OCI-LY3 (cell line): ENCODE measurements at regions not wholly inside any gene's neighbourhood (a gene's known extent, or its start where the extent isn't known, plus 50 kb on each side); places are given as distances from the start of the nearest gene placed in this dataset.
A peak's percentile ranks its signal among the peaks of the same experiment; 100 is the strongest.

ENCODE experiments used
- H2AFZ ChIP-seq: fragments of 200-600, 300-600 bp; shearing (Covaris generic); 2 replicates; pipeline ENCODE4 v1.6.0; 2014; ENCODE audit warnings: antibody characterized with exemption, low read depth, low read length
- H3K27ac ChIP-seq: fragments of 200-600, 300-600 bp; sonication (generic); 2 replicates; pipeline ENCODE4 v1.5.1; 2014; ENCODE audit warnings: mild to moderate bottlenecking, low read length, moderate library complexity, mixed read lengths
- H3K27me3 ChIP-seq: fragments of 200-600, 300-600 bp; sonication (generic); 2 replicates; pipeline ENCODE4 v1.6.1; 2014; ENCODE audit warnings: low read depth, low read length, mixed read lengths
- H3K36me3 ChIP-seq: fragments of 200-600, 300-600 bp; sonication (generic); replicated peaks from 2 replicates; pipeline ENCODE3; 2014; ENCODE audit warnings: low read depth, low read length, mixed read lengths
- H3K4me1 ChIP-seq: fragments of 300-600, 200-600 bp; sonication (generic); 2 replicates; pipeline ENCODE4 v1.6.1; 2014; ENCODE audit warnings: low read length, mixed read lengths
- H3K4me2 ChIP-seq: fragments of 200-600, 300-600 bp; sonication (generic); 2 replicates; pipeline ENCODE4 v1.6.1; 2014; ENCODE audit warnings: low read length, mixed read lengths
- H3K4me3 ChIP-seq: fragments of 300-600, 200-600 bp; sonication (generic); 2 replicates; pipeline ENCODE4 v1.5.1; 2014; ENCODE audit warnings: antibody characterized with exemption, mild to moderate bottlenecking, low read length, moderate library complexity
- H3K79me2 ChIP-seq: fragments of 300-600, 200-600 bp; shearing (Covaris generic); 2 replicates; pipeline ENCODE4 v1.6.1; 2014; ENCODE audit warnings: mild to moderate bottlenecking, low read length, mixed read lengths
- H3K9ac ChIP-seq: fragments of 300-600, 200-600 bp; shearing (Covaris generic); 2 replicates; pipeline ENCODE4 v1.6.0; 2014; ENCODE audit warnings: mild to moderate bottlenecking, low read length, moderate library complexity
- H3K9me3 ChIP-seq: fragments of 200-600, 300-600 bp; shearing (Covaris generic); 2 replicates; pipeline ENCODE4 v1.6.1; 2014; ENCODE audit warnings: low read length, mixed read lengths; ENCODE audit not compliant: insufficient read depth
- H4K20me1 ChIP-seq: fragments of 200-600, 300-600 bp; sonication (generic); 2 replicates; pipeline ENCODE4 v1.6.1; 2016; ENCODE audit warnings: low read length, mixed read lengths; ENCODE audit not compliant: insufficient read depth
- EZH2phosphoT487 ChIP-seq: fragments of 200-600 bp; shearing (Covaris generic); IDR thresholded peaks from 2 replicates; pipeline ENCODE4 v1.6.1; 2018; ENCODE audit warnings: antibody characterized with exemption, mixed run types, low read depth
- TF ChIP-seq, protein P1 (sequence below): fragments of 200-600, 300-600 bp; sonication (generic); IDR thresholded peaks from 2 replicates; pipeline ENCODE4 v1.5.1; 2014; ENCODE audit warnings: antibody characterized with exemption, low read length, low read depth

DNA sequence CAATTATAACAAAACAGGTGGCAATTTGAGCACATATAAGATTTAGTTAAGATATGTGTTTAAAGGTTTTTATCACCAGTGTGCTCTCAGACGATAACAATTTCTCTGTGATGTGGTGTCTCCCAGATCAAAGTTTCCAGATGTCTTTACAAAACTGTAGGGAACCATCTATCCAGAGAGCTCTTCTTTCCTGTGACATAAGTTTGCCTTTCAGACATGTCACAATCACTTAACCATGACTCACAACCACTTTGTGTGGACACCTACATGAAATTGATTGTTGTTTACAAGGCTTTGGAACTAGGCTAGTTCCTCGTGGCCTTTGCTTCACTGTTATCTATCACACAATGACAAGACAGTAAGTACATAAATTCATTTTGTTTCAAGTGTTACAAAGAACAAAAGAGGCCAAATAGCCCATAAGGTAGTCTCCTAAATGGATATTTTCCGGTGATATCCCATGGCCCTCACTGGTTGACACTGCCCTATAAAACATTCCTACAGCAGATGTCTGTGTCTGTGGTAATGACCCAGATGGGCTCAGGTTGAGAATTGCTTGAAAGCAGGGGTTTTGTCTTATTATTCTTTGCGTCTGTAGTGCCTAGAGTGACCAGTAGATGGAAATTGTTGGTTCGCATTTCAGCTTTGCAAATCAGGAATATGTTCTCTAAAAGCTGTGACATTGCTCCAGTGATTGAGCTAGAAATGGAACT lies 297.8 kb upstream of the FAM241A start:
- Histone ChIP-seq H3K4me2 (no peak overlapping the region), H3K27ac (no peak overlapping the region), H4K20me1 (no peaks in the 10 kb centered on the region), H3K36me3 (no peaks in the 10 kb centered on the region), H3K79me2 (no peaks in the 10 kb centered on the region), H2AFZ (no peak overlapping the region), H3K27me3 (no peaks in the 10 kb centered on the region), H3K9me3 (no peaks in the 10 kb centered on the region), H3K4me1 (no peaks in the 10 kb centered on the region), H3K4me3 (no peak overlapping the region), H3K9ac (no peak overlapping the region)
- TF ChIP-seq, protein P1, sequence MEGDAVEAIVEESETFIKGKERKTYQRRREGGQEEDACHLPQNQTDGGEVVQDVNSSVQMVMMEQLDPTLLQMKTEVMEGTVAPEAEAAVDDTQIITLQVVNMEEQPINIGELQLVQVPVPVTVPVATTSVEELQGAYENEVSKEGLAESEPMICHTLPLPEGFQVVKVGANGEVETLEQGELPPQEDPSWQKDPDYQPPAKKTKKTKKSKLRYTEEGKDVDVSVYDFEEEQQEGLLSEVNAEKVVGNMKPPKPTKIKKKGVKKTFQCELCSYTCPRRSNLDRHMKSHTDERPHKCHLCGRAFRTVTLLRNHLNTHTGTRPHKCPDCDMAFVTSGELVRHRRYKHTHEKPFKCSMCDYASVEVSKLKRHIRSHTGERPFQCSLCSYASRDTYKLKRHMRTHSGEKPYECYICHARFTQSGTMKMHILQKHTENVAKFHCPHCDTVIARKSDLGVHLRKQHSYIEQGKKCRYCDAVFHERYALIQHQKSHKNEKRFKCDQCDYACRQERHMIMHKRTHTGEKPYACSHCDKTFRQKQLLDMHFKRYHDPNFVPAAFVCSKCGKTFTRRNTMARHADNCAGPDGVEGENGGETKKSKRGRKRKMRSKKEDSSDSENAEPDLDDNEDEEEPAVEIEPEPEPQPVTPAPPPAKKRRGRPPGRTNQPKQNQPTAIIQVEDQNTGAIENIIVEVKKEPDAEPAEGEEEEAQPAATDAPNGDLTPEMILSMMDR: peak; percentile 38
- no peak for TF ChIP-seq EZH2phosphoT487

DNA sequence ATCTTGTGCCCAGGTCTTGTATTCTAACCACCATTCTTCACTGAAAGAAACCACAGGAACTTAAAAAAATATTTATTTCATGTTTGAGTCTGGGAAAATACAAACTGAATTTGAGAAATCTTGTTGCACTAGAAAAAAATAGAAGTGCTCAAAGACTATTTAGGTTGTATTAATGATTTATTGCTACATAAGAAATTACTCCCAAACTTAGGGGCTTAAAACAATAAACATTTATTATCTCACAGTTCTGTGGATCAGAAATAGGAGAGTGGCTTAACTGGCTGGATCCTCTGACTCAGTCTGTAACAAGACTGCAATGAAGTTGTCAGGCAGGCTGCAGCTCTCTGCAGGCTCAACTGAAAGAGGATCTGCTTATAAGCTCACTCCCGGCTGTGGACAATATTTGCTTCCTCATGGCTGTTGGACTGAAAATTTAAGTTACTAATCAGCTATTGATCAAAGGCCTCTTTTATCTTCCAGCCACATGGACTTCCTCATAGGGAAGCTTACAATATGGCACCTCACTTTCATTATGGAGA lies 295.4 kb upstream of the FAM241A start:
- Histone ChIP-seq H3K27ac (no peak overlapping the region), H3K4me1 (no peaks in the 10 kb centered on the region), H4K20me1 (no peaks in the 10 kb centered on the region), H2AFZ (no peak overlapping the region), H3K36me3 (no peaks in the 10 kb centered on the region), H3K4me3 (no peak overlapping the region), H3K4me2 (no peak overlapping the region), H3K79me2 (no peaks in the 10 kb centered on the region), H3K9ac (no peak overlapping the region), H3K9me3 (no peaks in the 10 kb centered on the region), H3K27me3 (no peaks in the 10 kb centered on the region)
- TF ChIP-seq EZH2phosphoT487: no peak
- TF ChIP-seq, protein P1: no peak

DNA sequence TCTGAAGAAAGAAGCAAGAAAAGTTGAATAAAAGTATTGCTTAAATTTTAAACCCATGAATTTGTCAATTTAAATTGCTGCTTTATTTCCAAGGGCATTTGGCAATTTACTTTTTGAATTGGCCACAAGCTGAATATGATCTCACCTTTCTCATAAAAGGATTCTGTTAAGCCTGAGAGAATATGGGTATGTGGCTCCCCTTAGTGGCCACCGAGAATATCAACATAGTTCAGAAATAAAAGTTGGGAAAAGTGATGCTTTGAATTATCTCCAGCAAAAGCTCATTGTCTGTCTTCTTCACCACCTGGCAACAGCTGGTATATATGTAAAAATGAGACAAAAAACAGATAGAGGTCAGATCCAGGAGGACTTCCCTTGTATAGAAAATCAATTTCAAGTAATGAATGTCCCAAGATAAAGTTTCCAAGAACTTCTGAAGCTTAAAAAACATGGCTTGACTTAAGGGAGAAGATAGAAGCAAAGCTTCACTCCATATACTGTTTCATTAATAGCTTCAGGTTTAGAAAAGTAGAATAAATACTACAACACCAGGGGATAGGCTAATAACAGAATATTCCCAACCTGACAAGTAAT lies 290.7 kb upstream of the FAM241A start:
- Histone ChIP-seq H3K36me3 (no peaks in the 10 kb centered on the region), H3K27me3 (peaks cover 4% of the 10 kb centered on the region; the same call in 1 of the 2 replicates)

DNA sequence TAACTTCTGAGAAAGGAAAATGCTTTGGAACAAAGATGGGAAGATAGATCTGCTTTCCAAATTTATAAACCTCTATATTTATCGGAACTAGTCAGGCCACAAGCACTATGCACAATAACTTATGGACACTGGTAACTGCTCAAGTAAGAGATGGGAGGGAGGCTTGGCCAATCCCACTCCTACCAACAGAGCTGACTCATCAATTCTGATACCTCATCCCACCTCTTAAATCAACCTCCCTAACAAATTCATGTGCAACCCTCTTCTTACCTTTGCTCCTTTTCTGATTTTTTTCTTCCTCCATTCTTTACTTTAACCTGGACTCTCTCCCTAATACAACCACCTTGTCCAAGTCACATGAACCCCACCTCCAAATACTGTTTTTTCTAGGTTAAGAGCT lies 289.9 kb upstream of the FAM241A start:
- Histone ChIP-seq H3K9ac (no peak overlapping the region), H3K27me3 (peaks cover 4% of the 10 kb centered on the region; the same call in 1 of the 2 replicates), H3K4me3 (no peak overlapping the region), H4K20me1 (no peaks in the 10 kb centered on the region), H3K36me3 (no peaks in the 10 kb centered on the region), H3K79me2 (no peaks in the 10 kb centered on the region), H2AFZ (no peak overlapping the region), H3K4me2 (no peak overlapping the region), H3K27ac (no peak overlapping the region), H3K4me1 (peaks cover 9% of the 10 kb centered on the region), H3K9me3 (no peaks in the 10 kb centered on the region)
- TF ChIP-seq, protein P1: no peak
- no peak for TF ChIP-seq EZH2phosphoT487

More for the DNA sequence above, 290.7 kb upstream of the FAM241A start:
- no peak overlapping the region for H3K27ac ChIP-seq
- no peaks in the 10 kb centered on the region for H4K20me1 ChIP-seq
- H3K9me3 ChIP-seq: no peaks in the 10 kb centered on the region
- no peak overlapping the region for H3K4me2 ChIP-seq
- H3K4me1 ChIP-seq: peaks cover 9% of the 10 kb centered on the region
- H3K4me3 ChIP-seq: no peak overlapping the region
- no peak overlapping the region for H3K9ac ChIP-seq
- no peaks in the 10 kb centered on the region for H3K79me2 ChIP-seq
- H2AFZ ChIP-seq: no peak overlapping the region
- TF ChIP-seq, protein P1: peak; percentile 86
- TF ChIP-seq EZH2phosphoT487: no peak
